H9 (cell line): ENCODE measurements at regions not wholly inside any gene's neighbourhood (a gene's known extent, or its start where the extent isn't known, plus 50 kb on each side); places are given as distances from the start of the nearest gene placed in this dataset.

Experiments
- DNase-seq: peaks from one replicate; pipeline ENCODE4 v3.0.0-alpha.2; 2017
- H2AFZ ChIP-seq: one replicate; pipeline ENCODE4 v1.6.1; 2013; ENCODE audit warnings: mild to moderate bottlenecking, low read length, control low read depth, moderate library complexity
- H2AK5ac ChIP-seq: 2 replicates; pipeline ENCODE4 v1.6.1; 2013; ENCODE audit warnings: low read length, control low read depth, mixed read lengths; ENCODE audit not compliant: insufficient read length
- H2BK120ac ChIP-seq: one replicate; pipeline ENCODE4 v1.6.1; 2013; ENCODE audit warnings: low read depth, mild to moderate bottlenecking, low read length, control low read depth, inconsistent platforms; ENCODE audit not compliant: poor library complexity, severe bottlenecking
- H2BK12ac ChIP-seq: 2 replicates; pipeline ENCODE4 v1.6.1; 2013; ENCODE audit warnings: low read length, control low read depth, mixed read lengths, low read depth; ENCODE audit not compliant: insufficient read length
- H2BK15ac ChIP-seq: 2 replicates; pipeline ENCODE4 v1.6.1; 2013; ENCODE audit warnings: low read depth, low read length, control low read depth
- H2BK20ac ChIP-seq: one replicate; pipeline ENCODE4 v1.6.1; 2013; ENCODE audit warnings: low read depth, mild to moderate bottlenecking, low read length, control low read depth, inconsistent platforms; ENCODE audit not compliant: poor library complexity, severe bottlenecking
- H2BK5ac ChIP-seq: 2 replicates; pipeline ENCODE4 v1.6.1; 2013; ENCODE audit warnings: low read length, control low read depth, mixed read lengths; ENCODE audit not compliant: insufficient read length
- H3K14ac ChIP-seq: 2 replicates; pipeline ENCODE4 v1.6.1; 2013; ENCODE audit warnings: low read length, control low read depth; ENCODE audit not compliant: insufficient read depth
- H3K18ac ChIP-seq: 2 replicates; pipeline ENCODE4 v1.6.1; 2013; ENCODE audit warnings: low read depth, mild to moderate bottlenecking, mixed read lengths, low read length, control low read depth; ENCODE audit not compliant: insufficient read length
- H3K23ac ChIP-seq: 2 replicates; pipeline ENCODE4 v1.6.1; 2013; ENCODE audit warnings: low read length, control low read depth, mixed read lengths, low read depth; ENCODE audit not compliant: insufficient read length
- H3K23me2 ChIP-seq: 2 replicates; pipeline ENCODE4 v1.6.1; 2013; ENCODE audit warnings: low read depth, mild to moderate bottlenecking, mixed read lengths, low read length, control low read depth; ENCODE audit not compliant: insufficient read length, poor library complexity, severe bottlenecking
- H3K27ac ChIP-seq: 2 replicates; pipeline ENCODE4 v1.5.1; 2013; ENCODE audit warnings: low read length, control low read depth, mixed read lengths, low read depth; ENCODE audit not compliant: insufficient read length
- H3K27me3 ChIP-seq: 2 replicates; pipeline ENCODE4 v1.6.1; 2013; ENCODE audit warnings: low read length, control low read depth, inconsistent platforms; ENCODE audit not compliant: insufficient read depth
- H3K4ac ChIP-seq: 2 replicates; pipeline ENCODE4 v1.6.1; 2013; ENCODE audit warnings: low read depth, mild to moderate bottlenecking, control low read depth, inconsistent platforms, low read length, moderate library complexity
- H3K4me1 ChIP-seq: 2 replicates; pipeline ENCODE4 v1.6.1; 2013; ENCODE audit warnings: low read length, control low read depth, inconsistent platforms; ENCODE audit not compliant: insufficient read depth
- H3K4me2 ChIP-seq: 2 replicates; pipeline ENCODE4 v1.6.1; 2013; ENCODE audit warnings: low read length, control low read depth, mixed read lengths; ENCODE audit not compliant: insufficient read length, insufficient read depth
- H3K56ac ChIP-seq: 2 replicates; pipeline ENCODE4 v1.6.1; 2013; ENCODE audit warnings: low read depth, mild to moderate bottlenecking, mixed read lengths, low read length, control low read depth; ENCODE audit not compliant: insufficient read length
- H3K79me1 ChIP-seq: 2 replicates; pipeline ENCODE4 v1.6.1; 2013; ENCODE audit warnings: low read depth, mild to moderate bottlenecking, moderate library complexity, low read length, control low read depth, inconsistent platforms; ENCODE audit not compliant: insufficient read depth, poor library complexity, severe bottlenecking
- H3K79me2 ChIP-seq: 2 replicates; pipeline ENCODE4 v1.6.1; 2013; ENCODE audit warnings: low read length, control low read depth, inconsistent platforms; ENCODE audit not compliant: insufficient read depth
- H3K9ac ChIP-seq: 2 replicates; pipeline ENCODE4 v1.6.1; 2013; ENCODE audit warnings: low read length, control low read depth, mixed read lengths; ENCODE audit not compliant: insufficient read length; ENCODE audit errors: extremely low read depth
- H3K9me3 ChIP-seq: one replicate; pipeline ENCODE4 v1.6.1; 2013; ENCODE audit warnings: low read depth, low read length, inconsistent platforms; ENCODE audit not compliant: control insufficient read depth
- H3T11ph ChIP-seq: one replicate; pipeline ENCODE4 v1.6.1; 2013; ENCODE audit warnings: mild to moderate bottlenecking, low read length, control low read depth, inconsistent platforms
- H4K20me1 ChIP-seq: one replicate; pipeline ENCODE4 v1.6.1; 2013; ENCODE audit not compliant: control insufficient read depth, insufficient read length, insufficient read depth
- H4K5ac ChIP-seq: 2 replicates; pipeline ENCODE4 v1.6.1; 2013; ENCODE audit warnings: low read depth, mild to moderate bottlenecking, mixed read lengths, low read length, control low read depth; ENCODE audit not compliant: insufficient read length
- H4K8ac ChIP-seq: replicated peaks from 2 replicates; pipeline ENCODE4 v1.6.1; 2013; ENCODE audit warnings: low read length, control low read depth, mixed read lengths, low read depth; ENCODE audit not compliant: insufficient read length
- H4K91ac ChIP-seq: 2 replicates; pipeline ENCODE4 v1.6.1; 2013; ENCODE audit warnings: low read depth, mild to moderate bottlenecking, moderate library complexity, mixed read lengths, low read length, control low read depth; ENCODE audit not compliant: insufficient read length
- H3K27ac Mint-ChIP-seq, 3 experiments: 2 replicates in 2 of 3; 3 replicates in 1 of 3; pipeline ENCODE4 v1.8.0; 2020 to 2021; ENCODE audit warnings: mixed read lengths in 3 of 3, mild to moderate bottlenecking in 1 of 3, moderate library complexity in 1 of 3
- H3K27me3 Mint-ChIP-seq: 2 replicates; pipeline ENCODE4 v1.8.0; 2021; ENCODE audit warnings: low read depth, mild to moderate bottlenecking, moderate library complexity, mixed read lengths
- H3K36me3 Mint-ChIP-seq, 3 experiments: 2 replicates in 2 of 3; 3 replicates in 1 of 3; pipeline ENCODE4 v1.8.0; 2020 to 2021; ENCODE audit warnings: low read depth in 3 of 3, mixed read lengths in 3 of 3; ENCODE audit not compliant: insufficient read depth in 1 of 3
- H3K4me1 Mint-ChIP-seq, 2 experiments: 2 replicates each; pipeline ENCODE4 v1.8.0; 2020; ENCODE audit warnings: mixed read lengths in 2 of 2
- H3K4me3 Mint-ChIP-seq, 2 experiments: 2 replicates in 1 of 2; 3 replicates in 1 of 2; pipeline ENCODE4 v1.8.0; 2020 to 2021; ENCODE audit warnings: mild to moderate bottlenecking in 2 of 2, mixed read lengths in 2 of 2, moderate library complexity in 1 of 2
- H3K9me3 Mint-ChIP-seq, 2 experiments: 2 replicates in 1 of 2; 3 replicates in 1 of 2; pipeline ENCODE4 v1.8.0; 2020; ENCODE audit warnings: mild to moderate bottlenecking in 2 of 2, mixed read lengths in 2 of 2, moderate library complexity in 1 of 2
- WGBS: extraction: QIAGEN DNeasy Blood & Tissue Kit; methylation state at CpG from one replicate; pipeline ENCODE4 v1.1.7; 2013; ENCODE audit warnings: missing lambda C conversion rate, low lambda C conversion rate, mixed read lengths; ENCODE audit not compliant: insufficient read length; ENCODE audit errors: extremely low coverage; 5-methylcytosine and 5-hydroxymethylcytosine counted together
- TF ChIP-seq, protein P1 (sequence below): fragments of 200-600 bp; sonication (generic); conservative IDR thresholded peaks from 3 replicates; pipeline ENCODE4 v1.8.0; 2021; ENCODE audit warnings: antibody characterized with exemption, mild to moderate bottlenecking

DNA sequence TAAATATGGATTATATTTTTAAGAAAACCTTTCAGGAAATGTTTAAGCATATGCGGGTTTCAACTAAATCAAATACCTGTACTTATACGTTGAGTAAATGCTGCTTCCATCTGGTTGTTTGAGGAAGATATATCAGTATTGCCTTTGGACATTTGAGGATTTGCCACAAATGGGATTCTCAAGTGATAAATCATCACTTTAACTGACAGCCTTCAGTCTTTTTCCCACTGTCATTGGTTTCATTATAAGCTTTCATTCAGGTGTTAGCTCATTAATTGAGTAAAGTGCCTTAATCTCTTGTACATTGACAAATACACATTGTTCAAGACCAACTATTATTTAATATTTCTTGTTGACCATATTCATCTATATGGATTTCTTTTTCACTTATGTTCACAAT, 217.2 kb downstream of the EDEM1 start:
- H2BK12ac ChIP-seq = no peak overlapping the region
- no peaks in the 10 kb centered on the region for H3K4me1 ChIP-seq
- no peaks in the 10 kb centered on the region for H3K27me3 ChIP-seq
- no peak overlapping the region for H3K27ac ChIP-seq
- no peak overlapping the region for H3K4me2 ChIP-seq
- H3K23ac ChIP-seq = no peak overlapping the region
- no peak overlapping the region for H4K5ac ChIP-seq
- H4K91ac ChIP-seq = no peak overlapping the region
- H2BK20ac ChIP-seq = no peak overlapping the region
- H2AFZ ChIP-seq = no peak overlapping the region
- no peak overlapping the region for H2BK120ac ChIP-seq
- H4K8ac ChIP-seq = no peak overlapping the region
- Mint-ChIP-seq H3K4me3 (no peak overlapping the region), H3K36me3 (no peaks in the 10 kb centered on the region), H3K9me3 (no peaks in the 10 kb centered on the region), H3K4me1 (0 out of 4 replicates have a peak, but pooled peaks cover 3% of the 10 kb centered on the region in 2 experiments), H3K27me3 (no peaks in the 10 kb centered on the region; the same call in 1 of the 2 replicates), H3K27ac (no peak overlapping the region)
- no peaks in the 10 kb centered on the region for H4K20me1 ChIP-seq
- no peak overlapping the region for H3K14ac ChIP-seq
- H2BK5ac ChIP-seq = no peak overlapping the region
- DNase-seq = no peak
- no peak overlapping the region for H3K56ac ChIP-seq
- H3K23me2 ChIP-seq = no peaks in the 10 kb centered on the region
- no peak overlapping the region for H3T11ph ChIP-seq
- no peak overlapping the region for H2AK5ac ChIP-seq
- H2BK15ac ChIP-seq = no peak overlapping the region
- WGBS = no CpG with 5 or more reads among the region's 2 CpGs
- no peak overlapping the region for H3K4ac ChIP-seq
- H3K79me1 ChIP-seq = no peaks in the 10 kb centered on the region
- H3K9me3 ChIP-seq = no peaks in the 10 kb centered on the region
- H3K18ac ChIP-seq = no peak overlapping the region
- no peak overlapping the region for H3K9ac ChIP-seq
- TF ChIP-seq, protein P1, sequence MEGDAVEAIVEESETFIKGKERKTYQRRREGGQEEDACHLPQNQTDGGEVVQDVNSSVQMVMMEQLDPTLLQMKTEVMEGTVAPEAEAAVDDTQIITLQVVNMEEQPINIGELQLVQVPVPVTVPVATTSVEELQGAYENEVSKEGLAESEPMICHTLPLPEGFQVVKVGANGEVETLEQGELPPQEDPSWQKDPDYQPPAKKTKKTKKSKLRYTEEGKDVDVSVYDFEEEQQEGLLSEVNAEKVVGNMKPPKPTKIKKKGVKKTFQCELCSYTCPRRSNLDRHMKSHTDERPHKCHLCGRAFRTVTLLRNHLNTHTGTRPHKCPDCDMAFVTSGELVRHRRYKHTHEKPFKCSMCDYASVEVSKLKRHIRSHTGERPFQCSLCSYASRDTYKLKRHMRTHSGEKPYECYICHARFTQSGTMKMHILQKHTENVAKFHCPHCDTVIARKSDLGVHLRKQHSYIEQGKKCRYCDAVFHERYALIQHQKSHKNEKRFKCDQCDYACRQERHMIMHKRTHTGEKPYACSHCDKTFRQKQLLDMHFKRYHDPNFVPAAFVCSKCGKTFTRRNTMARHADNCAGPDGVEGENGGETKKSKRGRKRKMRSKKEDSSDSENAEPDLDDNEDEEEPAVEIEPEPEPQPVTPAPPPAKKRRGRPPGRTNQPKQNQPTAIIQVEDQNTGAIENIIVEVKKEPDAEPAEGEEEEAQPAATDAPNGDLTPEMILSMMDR = no peak
- H3K79me2 ChIP-seq = no peaks in the 10 kb centered on the region
